HepG2 (cell line): ENCODE measurements at regions not wholly inside any gene's neighbourhood (a gene's known extent, or its start where the extent isn't known, plus 50 kb on each side); places are given as distances from the start of the nearest gene placed in this dataset.
A peak's percentile ranks its signal among the peaks of the same experiment; 100 is the strongest.

Experiments
- BORCS8-MEF2B ChIP-seq: sonication (generic); formaldehyde crosslinking; IDR thresholded peaks from 2 replicates; pipeline ENCODE4 v1.8.0; 2022; ENCODE audit warnings: mild to moderate bottlenecking, missing genetic modification reagents
- EP300 ChIP-seq, 3 experiments: sonication (generic) in 1 of 3; formaldehyde crosslinking in 1 of 3; IDR thresholded peaks; 2 replicates each; pipeline versions ENCODE4 v1.5.1 to v1.6.1; 2011 to 2020; ENCODE audit warnings: low read depth in 2 of 3, low read length in 2 of 3, borderline replicate concordance in 1 of 3, improper control_type of control experiment in 1 of 3, mild to moderate bottlenecking in 1 of 3, missing genetic modification reagents in 1 of 3, moderate library complexity in 1 of 3
- FIP1L1 ChIP-seq: fragments of 200-400 bp; formaldehyde crosslinking; IDR thresholded peaks from 2 replicates; pipeline ENCODE4 v1.6.1; 2018; ENCODE audit warnings: low read depth, mild to moderate bottlenecking, low read length, moderate library complexity, borderline replicate concordance; ENCODE audit not compliant: insufficient read depth
- FOSL1 ChIP-seq: sonication (generic); formaldehyde crosslinking; IDR thresholded peaks from 2 replicates; pipeline ENCODE4 v1.9.0; 2021; ENCODE audit warnings: missing genetic modification reagents, borderline replicate concordance
- HOXA7 ChIP-seq: sonication (generic); formaldehyde crosslinking; IDR thresholded peaks from 2 replicates; pipeline ENCODE4 v1.8.1; 2022; ENCODE audit warnings: mild to moderate bottlenecking, missing genetic modification reagents, moderate library complexity
- KAT8 ChIP-seq: IDR thresholded peaks from 2 replicates; pipeline ENCODE4 v1.6.1; 2016; ENCODE audit warnings: missing genetic modification reagents, missing compliant biosample characterization
- SNAPC2 ChIP-seq: sonication (generic); formaldehyde crosslinking; IDR thresholded peaks from 2 replicates; pipeline ENCODE4 v1.8.1; 2022; ENCODE audit warnings: mild to moderate bottlenecking, missing genetic modification reagents
- SNRNP70 ChIP-seq: fragments of 200-400 bp; formaldehyde crosslinking; IDR thresholded peaks from 2 replicates; pipeline ENCODE4 v1.6.1; 2017; ENCODE audit warnings: mild to moderate bottlenecking, low read depth, low read length, moderate library complexity
- U2AF1 ChIP-seq: fragments of 200-400 bp; formaldehyde crosslinking; optimal IDR thresholded peaks from 2 replicates; pipeline ENCODE3; 2017; ENCODE audit warnings: mild to moderate bottlenecking, low read depth, low read length
- ZKSCAN5 ChIP-seq: sonication (generic); formaldehyde crosslinking; IDR thresholded peaks from 2 replicates; pipeline ENCODE4 v1.5.1; 2020; ENCODE audit warnings: mild to moderate bottlenecking, missing genetic modification reagents
- ZNF44 ChIP-seq: sonication (generic); formaldehyde crosslinking; IDR thresholded peaks from 2 replicates; pipeline ENCODE4 v1.5.1; 2020; ENCODE audit warnings: mild to moderate bottlenecking, missing genetic modification reagents
- ZNF501 ChIP-seq: sonication (generic); formaldehyde crosslinking; IDR thresholded peaks from 2 replicates; pipeline ENCODE4 v1.5.1; 2020; ENCODE audit warnings: mild to moderate bottlenecking, moderate library complexity, missing genetic modification reagents
- ZNF543 ChIP-seq: sonication (generic); formaldehyde crosslinking; IDR thresholded peaks from 2 replicates; pipeline ENCODE4 v1.4.0; 2020; ENCODE audit warnings: mild to moderate bottlenecking, missing genetic modification reagents
- ZNF619 ChIP-seq: sonication (generic); formaldehyde crosslinking; IDR thresholded peaks from 2 replicates; pipeline ENCODE4 v1.4.0; 2020; ENCODE audit warnings: mild to moderate bottlenecking, missing genetic modification reagents
- ZNF644 ChIP-seq: IDR thresholded peaks from 2 replicates; pipeline ENCODE4 v1.6.1; 2016; ENCODE audit warnings: low read depth
- ZNF879 ChIP-seq: sonication (generic); formaldehyde crosslinking; IDR thresholded peaks from 2 replicates; pipeline ENCODE4 v1.8.1; 2023; ENCODE audit warnings: missing genetic modification reagents
- ZSCAN30 ChIP-seq: sonication (generic); formaldehyde crosslinking; IDR thresholded peaks from 2 replicates; pipeline ENCODE4 v1.5.0; 2020; ENCODE audit warnings: mild to moderate bottlenecking, missing genetic modification reagents
- TF ChIP-seq, protein P1 (sequence below): sonication (generic); formaldehyde crosslinking; IDR thresholded peaks from 2 replicates; pipeline ENCODE4 v1.5.0; 2020; ENCODE audit warnings: mild to moderate bottlenecking, missing genetic modification reagents
- TF ChIP-seq, protein P2 (sequence below): sonication (generic); formaldehyde crosslinking; IDR thresholded peaks from 2 replicates; pipeline ENCODE4 v1.8.1; 2022; ENCODE audit warnings: low read depth, mild to moderate bottlenecking, missing genetic modification reagents
- TF ChIP-seq, protein P3 (sequence below): sonication (generic); formaldehyde crosslinking; IDR thresholded peaks from 2 replicates; pipeline ENCODE4 v1.4.0; 2020; ENCODE audit warnings: missing genetic modification reagents, mild to moderate bottlenecking, borderline replicate concordance
- TF ChIP-seq, protein P4 (sequence below): sonication (generic); formaldehyde crosslinking; IDR thresholded peaks from 2 replicates; pipeline ENCODE4 v1.5.0; 2020; ENCODE audit warnings: missing genetic modification reagents

DNA sequence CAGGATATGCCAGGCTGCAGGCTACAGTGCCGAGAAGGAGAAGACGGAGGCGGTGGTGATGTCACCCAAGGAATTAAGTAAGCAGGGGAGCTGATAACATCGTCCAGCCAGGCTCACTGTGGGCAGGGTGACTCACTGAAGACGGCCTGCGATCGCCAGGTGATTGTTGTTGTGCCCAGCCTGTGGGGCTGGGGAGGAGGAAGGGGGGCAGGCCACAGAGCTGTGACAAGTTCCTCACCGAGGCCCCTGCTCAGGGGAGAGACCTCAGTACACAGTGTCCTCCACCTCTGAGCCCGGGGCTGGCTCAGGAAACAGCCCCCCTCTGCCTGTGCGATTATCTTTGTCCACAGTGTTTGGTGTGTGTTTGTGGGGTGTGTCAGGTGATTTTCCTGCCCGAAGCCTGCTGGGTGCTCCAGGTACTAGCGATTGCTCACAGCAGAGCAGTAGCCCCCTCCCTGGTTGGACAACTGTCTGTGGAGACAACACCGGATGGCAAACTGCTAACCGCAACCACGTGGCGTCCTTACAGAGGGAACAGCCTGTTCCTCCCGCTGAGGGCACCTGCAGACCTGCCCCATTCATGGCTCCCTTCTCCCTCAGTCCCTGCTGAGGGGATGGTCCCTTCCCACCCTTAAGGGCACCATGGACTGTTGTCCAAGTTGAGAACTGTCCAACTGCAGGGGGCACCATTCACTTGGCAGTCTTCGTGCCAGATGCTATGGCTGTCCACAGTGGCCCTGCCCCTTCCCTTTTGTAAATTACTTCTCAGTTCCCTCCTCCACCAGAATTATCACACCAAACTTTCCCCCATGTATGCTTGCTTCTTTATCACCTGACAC lies 95.1 kb downstream of the ZFP36L2 start (continued):
- TF ChIP-seq, protein P1, sequence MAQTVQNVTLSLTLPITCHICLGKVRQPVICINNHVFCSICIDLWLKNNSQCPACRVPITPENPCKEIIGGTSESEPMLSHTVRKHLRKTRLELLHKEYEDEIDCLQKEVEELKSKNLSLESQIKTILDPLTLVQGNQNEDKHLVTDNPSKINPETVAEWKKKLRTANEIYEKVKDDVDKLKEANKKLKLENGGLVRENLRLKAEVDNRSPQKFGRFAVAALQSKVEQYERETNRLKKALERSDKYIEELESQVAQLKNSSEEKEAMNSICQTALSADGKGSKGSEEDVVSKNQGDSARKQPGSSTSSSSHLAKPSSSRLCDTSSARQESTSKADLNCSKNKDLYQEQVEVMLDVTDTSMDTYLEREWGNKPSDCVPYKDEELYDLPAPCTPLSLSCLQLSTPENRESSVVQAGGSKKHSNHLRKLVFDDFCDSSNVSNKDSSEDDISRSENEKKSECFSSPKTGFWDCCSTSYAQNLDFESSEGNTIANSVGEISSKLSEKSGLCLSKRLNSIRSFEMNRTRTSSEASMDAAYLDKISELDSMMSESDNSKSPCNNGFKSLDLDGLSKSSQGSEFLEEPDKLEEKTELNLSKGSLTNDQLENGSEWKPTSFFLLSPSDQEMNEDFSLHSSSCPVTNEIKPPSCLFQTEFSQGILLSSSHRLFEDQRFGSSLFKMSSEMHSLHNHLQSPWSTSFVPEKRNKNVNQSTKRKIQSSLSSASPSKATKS: no peak
- no peak for TF ChIP-seq U2AF1
- TF ChIP-seq BORCS8-MEF2B (CRISPR knock-in tag): 0 out of 2 replicates have a peak, but pooled peaks have one; percentile 22
- TF ChIP-seq ZNF501 (CRISPR knock-in tag): peak; percentile 75
- no peak for TF ChIP-seq SNRNP70
- TF ChIP-seq ZSCAN30 (CRISPR knock-in tag): no peak
- TF ChIP-seq ZNF44 (CRISPR knock-in tag): no peak
- TF ChIP-seq ZNF644 (CRISPR knock-in tag): no peak
- peak; percentile 59 for TF ChIP-seq KAT8
- TF ChIP-seq, protein P2, sequence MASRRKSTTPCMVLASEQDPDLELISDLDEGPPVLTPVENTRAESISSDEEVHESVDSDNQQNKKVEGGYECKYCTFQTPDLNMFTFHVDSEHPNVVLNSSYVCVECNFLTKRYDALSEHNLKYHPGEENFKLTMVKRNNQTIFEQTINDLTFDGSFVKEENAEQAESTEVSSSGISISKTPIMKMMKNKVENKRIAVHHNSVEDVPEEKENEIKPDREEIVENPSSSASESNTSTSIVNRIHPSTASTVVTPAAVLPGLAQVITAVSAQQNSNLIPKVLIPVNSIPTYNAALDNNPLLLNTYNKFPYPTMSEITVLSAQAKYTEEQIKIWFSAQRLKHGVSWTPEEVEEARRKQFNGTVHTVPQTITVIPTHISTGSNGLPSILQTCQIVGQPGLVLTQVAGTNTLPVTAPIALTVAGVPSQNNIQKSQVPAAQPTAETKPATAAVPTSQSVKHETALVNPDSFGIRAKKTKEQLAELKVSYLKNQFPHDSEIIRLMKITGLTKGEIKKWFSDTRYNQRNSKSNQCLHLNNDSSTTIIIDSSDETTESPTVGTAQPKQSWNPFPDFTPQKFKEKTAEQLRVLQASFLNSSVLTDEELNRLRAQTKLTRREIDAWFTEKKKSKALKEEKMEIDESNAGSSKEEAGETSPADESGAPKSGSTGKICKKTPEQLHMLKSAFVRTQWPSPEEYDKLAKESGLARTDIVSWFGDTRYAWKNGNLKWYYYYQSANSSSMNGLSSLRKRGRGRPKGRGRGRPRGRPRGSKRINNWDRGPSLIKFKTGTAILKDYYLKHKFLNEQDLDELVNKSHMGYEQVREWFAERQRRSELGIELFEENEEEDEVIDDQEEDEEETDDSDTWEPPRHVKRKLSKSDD: peak; percentile 86
- TF ChIP-seq, protein P3, sequence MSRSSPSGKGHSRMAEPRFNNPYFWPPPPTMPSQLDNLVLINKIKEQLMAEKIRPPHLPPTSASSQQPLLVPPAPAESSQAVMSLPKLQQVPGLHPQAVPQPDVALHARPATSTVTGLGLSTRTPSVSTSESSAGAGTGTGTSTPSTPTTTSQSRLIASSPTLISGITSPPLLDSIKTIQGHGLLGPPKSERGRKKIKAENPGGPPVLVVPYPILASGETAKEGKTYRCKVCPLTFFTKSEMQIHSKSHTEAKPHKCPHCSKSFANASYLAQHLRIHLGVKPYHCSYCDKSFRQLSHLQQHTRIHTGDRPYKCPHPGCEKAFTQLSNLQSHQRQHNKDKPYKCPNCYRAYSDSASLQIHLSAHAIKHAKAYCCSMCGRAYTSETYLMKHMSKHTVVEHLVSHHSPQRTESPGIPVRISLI (CRISPR knock-in tag): peak; percentile 44; the same call in 1 of the 2 replicates
- TF ChIP-seq FIP1L1: no peak
- TF ChIP-seq HOXA7 (CRISPR knock-in tag): no peak
- TF ChIP-seq EP300 (IDR thresholded peaks at IDR 0.05; ENCODE audit: low read depth in 2 of 2, low read length in 2 of 2): peak in 1 of 2 experiments; percentile 15; a peak in 1 of 4 replicates
- TF ChIP-seq EP300 (CRISPR knock-in tag; IDR thresholded peaks at IDR 0.05; ENCODE audit: borderline replicate concordance): no peak; the same call in 1 of the 2 replicates
- no peak for TF ChIP-seq SNAPC2 (CRISPR knock-in tag)
- 0 out of 2 replicates have a peak, but pooled peaks have one; percentile 43 for TF ChIP-seq ZNF543 (CRISPR knock-in tag)
- TF ChIP-seq ZKSCAN5 (CRISPR knock-in tag): no peak
- TF ChIP-seq, protein P4, sequence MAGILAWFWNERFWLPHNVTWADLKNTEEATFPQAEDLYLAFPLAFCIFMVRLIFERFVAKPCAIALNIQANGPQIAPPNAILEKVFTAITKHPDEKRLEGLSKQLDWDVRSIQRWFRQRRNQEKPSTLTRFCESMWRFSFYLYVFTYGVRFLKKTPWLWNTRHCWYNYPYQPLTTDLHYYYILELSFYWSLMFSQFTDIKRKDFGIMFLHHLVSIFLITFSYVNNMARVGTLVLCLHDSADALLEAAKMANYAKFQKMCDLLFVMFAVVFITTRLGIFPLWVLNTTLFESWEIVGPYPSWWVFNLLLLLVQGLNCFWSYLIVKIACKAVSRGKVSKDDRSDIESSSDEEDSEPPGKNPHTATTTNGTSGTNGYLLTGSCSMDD: no peak
- 0 out of 2 replicates have a peak, but pooled peaks have one; percentile 82 for TF ChIP-seq ZNF879 (CRISPR knock-in tag)
- peak; percentile 89 for TF ChIP-seq ZNF619 (CRISPR knock-in tag)
- TF ChIP-seq FOSL1 (CRISPR knock-in tag): no peak
